A549 (cell line): ENCODE measurements at regions not wholly inside any gene's neighbourhood (a gene's known extent, or its start where the extent isn't known, plus 50 kb on each side); places are given as distances from the start of the nearest gene placed in this dataset.

Source experiments
- ATAC-seq, 2 experiments: fragments of 200-7000 bp in 1 of 2; fragments of >200 bp in 1 of 2; cut with Nextera tagmentation in 1 of 2; cut with Tn5 transposase in 1 of 2; 3 replicates each; pipeline versions ENCODE4 v1.8.0 to v1.9.1; 2018 to 2020; ENCODE audit warnings: mild to moderate bottlenecking in 1 of 2, moderate library complexity in 1 of 2
- CTCF ChIA-PET: fragments of 300-600 bp; sonication (Branson Sonifier 250); formaldehyde crosslinking; extraction: SDS; loops from one replicate; lab custom pipeline; 2021; ENCODE audit warnings: antibody characterized with exemption, inconsistent platforms; lab: Yijun Ruan, JAX
- POLR2A ChIA-PET: fragments of 350-600 bp; formaldehyde crosslinking; extraction: SDS; loops from one replicate; lab custom pipeline; 2021; ENCODE audit warnings: antibody characterized with exemption, inconsistent platforms; lab: Yijun Ruan, JAX
- DNase-seq, 2 experiments: peaks; one replicate each; pipeline versions ENCODE4 v3.0.0 to v3.0.0-alpha.2; 2011 to 2016; ENCODE audit warnings: low read depth in 1 of 2, low spot score in 1 of 2
- FAIRE-seq: peaks from 2 replicates; lab custom pipeline; 2011; peaks lifted over from hg19 to GRCh38; lab: Jason Lieb, UNC
- H3K27ac ChIP-seq, 2 experiments: fragments of >200 bp; sonication (Bioruptor Twin); formaldehyde crosslinking; 3 replicates each; pipeline ENCODE4 v1.5.1; 2016 to 2017
- H3K4me1 ChIP-seq: fragments of >200 bp; sonication (Bioruptor Twin); formaldehyde crosslinking; 3 replicates; pipeline ENCODE4 v1.6.1; 2016
- H3K4me2 ChIP-seq: fragments of >200 bp; sonication (Bioruptor Twin); formaldehyde crosslinking; 3 replicates; pipeline ENCODE4 v1.6.1; 2016
- H3K4me3 ChIP-seq: fragments of >200 bp; sonication (Bioruptor Twin); formaldehyde crosslinking; 3 replicates; pipeline ENCODE4 v1.5.1; 2016
- H3K9me3 ChIP-seq: fragments of >200 bp; sonication (Bioruptor Twin); formaldehyde crosslinking; 3 replicates; pipeline ENCODE4 v1.6.1; 2016
- CBX8 ChIP-seq: fragments of 200-600 bp; sonication (generic); IDR thresholded peaks from 2 replicates; pipeline ENCODE4 v1.6.1; 2016
- CHD2 ChIP-seq: fragments of 150-350 bp; IDR thresholded peaks from 2 replicates; pipeline ENCODE4 v1.6.1; 2014; ENCODE audit warnings: low read length; ENCODE audit not compliant: partially characterized antibody
- EP300 ChIP-seq, 2 experiments: fragments of >200 bp; sonication (Bioruptor Twin); formaldehyde crosslinking; IDR thresholded peaks; 2 replicates in 1 of 2; 3 replicates in 1 of 2; pipeline ENCODE4 v1.6.1; 2016 to 2017
- ESRRA ChIP-seq: fragments of 150-350 bp; IDR thresholded peaks from 2 replicates; pipeline ENCODE4 v1.6.1; 2014; ENCODE audit warnings: mild to moderate bottlenecking, low read length, borderline replicate concordance
- FOSB ChIP-seq: fragments of 250-450 bp; sonication (Bioruptor Pico); IDR thresholded peaks from 2 replicates; pipeline ENCODE4 v1.5.0; 2020; ENCODE audit warnings: mild to moderate bottlenecking, moderate library complexity
- HOXA7 ChIP-seq: fragments of 250-450 bp; sonication (Bioruptor Pico); IDR thresholded peaks from 2 replicates; pipeline ENCODE4 v1.5.0; 2020; ENCODE audit warnings: mild to moderate bottlenecking, moderate library complexity
- HOXB5 ChIP-seq: fragments of 250-450 bp; sonication (Bioruptor Pico); IDR thresholded peaks from 2 replicates; pipeline ENCODE4 v1.5.0; 2020; ENCODE audit warnings: mild to moderate bottlenecking, moderate library complexity
- JUNB ChIP-seq: fragments of >200 bp; sonication (Bioruptor Twin); formaldehyde crosslinking; IDR thresholded peaks from 2 replicates; pipeline ENCODE4 v1.6.1; 2016
- MYC ChIP-seq: IDR thresholded peaks from 2 replicates; pipeline ENCODE4 v1.6.1; 2012; ENCODE audit warnings: mild to moderate bottlenecking, inconsistent platforms, low read length, improper control_type of control experiment, borderline replicate concordance
- NFE2L2 ChIP-seq: fragments of 150-350 bp; conservative IDR thresholded peaks from 2 replicates; pipeline ENCODE4 v1.6.1; 2014; ENCODE audit warnings: low read length
- NPAS2 ChIP-seq: fragments of 250-450 bp; sonication (Bioruptor Pico); IDR thresholded peaks from 2 replicates; pipeline ENCODE4 v1.8.0; 2022; ENCODE audit warnings: mild to moderate bottlenecking, moderate library complexity, borderline replicate concordance
- NR3C1 ChIP-seq: fragments of >200 bp; sonication (Bioruptor Twin); formaldehyde crosslinking; IDR thresholded peaks from 3 replicates; pipeline ENCODE4 v1.6.1; 2017
- POLR2A ChIP-seq: IDR thresholded peaks from 2 replicates; pipeline ENCODE4 v1.6.1; 2012; ENCODE audit warnings: mild to moderate bottlenecking, low read length
- POLR2AphosphoS2 ChIP-seq: conservative IDR thresholded peaks from 2 replicates; pipeline ENCODE4 v1.6.1; 2012; ENCODE audit warnings: low read length, improper control_type of control experiment, inconsistent platforms
- RAD21 ChIP-seq, 2 experiments: fragments of >200 bp in 1 of 2; sonication (Bioruptor Twin) in 1 of 2; formaldehyde crosslinking in 1 of 2; IDR thresholded peaks in 1 of 2; conservative IDR thresholded peaks in 1 of 2; 2 replicates in 1 of 2; 3 replicates in 1 of 2; pipeline ENCODE4 v1.6.1; 2012 to 2018; ENCODE audit warnings: inconsistent platforms in 1 of 2
- RARB ChIP-seq: fragments of 250-450 bp; sonication (Bioruptor Pico); IDR thresholded peaks from 2 replicates; pipeline ENCODE4 v1.8.0; 2021; ENCODE audit warnings: mild to moderate bottlenecking, moderate library complexity
- RCOR1 ChIP-seq: fragments of 150-350 bp; IDR thresholded peaks from 2 replicates; pipeline ENCODE4 v1.6.1; 2014; ENCODE audit warnings: antibody characterized with exemption, low read length, low read depth
- RNF2 ChIP-seq: fragments of 200-600 bp; sonication (generic); IDR thresholded peaks from 2 replicates; pipeline ENCODE4 v1.6.1; 2016; ENCODE audit warnings: low read depth, mild to moderate bottlenecking, antibody characterized with exemption, moderate library complexity, borderline replicate concordance
- SREBF2 ChIP-seq: fragments of 450-650 bp; IDR thresholded peaks from 2 replicates; pipeline ENCODE4 v1.6.1; 2014; ENCODE audit warnings: mild to moderate bottlenecking, moderate library complexity
- TFCP2L1 ChIP-seq: fragments of 250-450 bp; sonication (Bioruptor Pico); IDR thresholded peaks from 2 replicates; pipeline ENCODE4 v1.5.0; 2021; ENCODE audit warnings: mild to moderate bottlenecking
- TP53 ChIP-seq: fragments of 250-450 bp; sonication (Bioruptor Pico); IDR thresholded peaks from 2 replicates; pipeline ENCODE4 v1.5.0; 2021; ENCODE audit warnings: mild to moderate bottlenecking, moderate library complexity
- ZC3H11A ChIP-seq: fragments of 450-650 bp; IDR thresholded peaks from 2 replicates; pipeline ENCODE4 v1.6.1; 2014; ENCODE audit warnings: antibody characterized with exemption, mild to moderate bottlenecking
- ZFP36 ChIP-seq: fragments of 450-650 bp; IDR thresholded peaks from 2 replicates; pipeline ENCODE4 v1.6.1; 2014; ENCODE audit warnings: borderline replicate concordance; ENCODE audit not compliant: partially characterized antibody
- WGBS: methylation state at CpG from one replicate; pipeline ENCODE4 v1.1.6; 2017; ENCODE audit errors: missing lambda C conversion rate; 5-methylcytosine and 5-hydroxymethylcytosine counted together
- TF ChIP-seq, protein P1 (sequence below): fragments of 200-600 bp; sonication (generic); IDR thresholded peaks from 2 replicates; pipeline ENCODE4 v1.6.1; 2016; ENCODE audit warnings: antibody characterized with exemption, mild to moderate bottlenecking, moderate library complexity
- TF ChIP-seq, protein P2 (sequence below): fragments of >200 bp; sonication (Bioruptor Twin); formaldehyde crosslinking; IDR thresholded peaks from 3 replicates; pipeline ENCODE4 v1.5.1; 2016
- TF ChIP-seq, protein P3 (sequence below): fragments of 250-450 bp; sonication (Bioruptor Pico); IDR thresholded peaks from 2 replicates; pipeline ENCODE4 v1.5.0; 2021; ENCODE audit warnings: mild to moderate bottlenecking, moderate library complexity, borderline replicate concordance
- TF ChIP-seq, protein P4 (sequence below): IDR thresholded peaks from 2 replicates; pipeline ENCODE4 v1.6.1; 2012; ENCODE audit warnings: low read depth, borderline replicate concordance
- TF ChIP-seq, protein P5 (sequence below): IDR thresholded peaks from 2 replicates; pipeline ENCODE4 v1.6.1; 2012
- TF ChIP-seq, protein P6 (sequence below): fragments of >200 bp; sonication (Bioruptor Twin); formaldehyde crosslinking; IDR thresholded peaks from 2 replicates; pipeline ENCODE4 v1.6.1; 2016
- TF ChIP-seq, protein P7 (sequence below): IDR thresholded peaks from 2 replicates; pipeline ENCODE4 v1.6.1; 2012

DNA sequence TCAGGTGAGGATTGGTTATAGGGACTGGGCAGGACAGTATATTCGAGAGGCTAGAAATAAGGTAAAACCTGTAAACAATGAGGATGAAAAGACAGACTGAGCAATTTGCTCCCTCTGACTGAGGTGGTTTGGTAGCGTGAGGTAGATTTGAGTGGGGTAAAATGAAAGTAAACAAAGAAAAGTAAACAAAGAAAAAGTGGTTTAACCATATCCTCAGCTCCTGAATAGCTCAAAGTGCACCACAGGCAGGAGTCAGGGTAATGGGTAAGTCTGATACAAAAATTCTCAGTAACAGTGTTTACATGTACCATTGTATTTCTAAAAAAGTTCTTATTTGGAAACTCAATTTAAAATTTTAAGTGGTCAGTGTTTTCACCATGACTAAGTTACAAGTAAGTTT lies 203.1 kb upstream of the ARRDC3 start:
- Histone ChIP-seq H3K9me3 (peaks cover 7% of the 10 kb centered on the region; the same call in 1 of the 3 replicates), H3K27ac (no peak overlapping the region), H3K4me1 (no peaks in the 10 kb centered on the region), H3K4me3 (no peak overlapping the region), H3K4me2 (no peak overlapping the region)
- no peak for DNase-seq
- ATAC-seq, result no peak
- POLR2A ChIA-PET, result no interaction called here
- FAIRE-seq, result no peak
- WGBS, result 31% methylated on average over 2 of the region's 2 CpGs
- TF ChIP-seq JUNB, result no peak
- TF ChIP-seq, protein P1, sequence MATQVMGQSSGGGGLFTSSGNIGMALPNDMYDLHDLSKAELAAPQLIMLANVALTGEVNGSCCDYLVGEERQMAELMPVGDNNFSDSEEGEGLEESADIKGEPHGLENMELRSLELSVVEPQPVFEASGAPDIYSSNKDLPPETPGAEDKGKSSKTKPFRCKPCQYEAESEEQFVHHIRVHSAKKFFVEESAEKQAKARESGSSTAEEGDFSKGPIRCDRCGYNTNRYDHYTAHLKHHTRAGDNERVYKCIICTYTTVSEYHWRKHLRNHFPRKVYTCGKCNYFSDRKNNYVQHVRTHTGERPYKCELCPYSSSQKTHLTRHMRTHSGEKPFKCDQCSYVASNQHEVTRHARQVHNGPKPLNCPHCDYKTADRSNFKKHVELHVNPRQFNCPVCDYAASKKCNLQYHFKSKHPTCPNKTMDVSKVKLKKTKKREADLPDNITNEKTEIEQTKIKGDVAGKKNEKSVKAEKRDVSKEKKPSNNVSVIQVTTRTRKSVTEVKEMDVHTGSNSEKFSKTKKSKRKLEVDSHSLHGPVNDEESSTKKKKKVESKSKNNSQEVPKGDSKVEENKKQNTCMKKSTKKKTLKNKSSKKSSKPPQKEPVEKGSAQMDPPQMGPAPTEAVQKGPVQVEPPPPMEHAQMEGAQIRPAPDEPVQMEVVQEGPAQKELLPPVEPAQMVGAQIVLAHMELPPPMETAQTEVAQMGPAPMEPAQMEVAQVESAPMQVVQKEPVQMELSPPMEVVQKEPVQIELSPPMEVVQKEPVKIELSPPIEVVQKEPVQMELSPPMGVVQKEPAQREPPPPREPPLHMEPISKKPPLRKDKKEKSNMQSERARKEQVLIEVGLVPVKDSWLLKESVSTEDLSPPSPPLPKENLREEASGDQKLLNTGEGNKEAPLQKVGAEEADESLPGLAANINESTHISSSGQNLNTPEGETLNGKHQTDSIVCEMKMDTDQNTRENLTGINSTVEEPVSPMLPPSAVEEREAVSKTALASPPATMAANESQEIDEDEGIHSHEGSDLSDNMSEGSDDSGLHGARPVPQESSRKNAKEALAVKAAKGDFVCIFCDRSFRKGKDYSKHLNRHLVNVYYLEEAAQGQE, result no peak
- no peak for TF ChIP-seq CHD2
- no peak for TF ChIP-seq SREBF2
- no peak for TF ChIP-seq RARB (CRISPR knock-in tag)
- no peak for TF ChIP-seq POLR2A
- no peak for TF ChIP-seq CBX8
- TF ChIP-seq, protein P2, sequence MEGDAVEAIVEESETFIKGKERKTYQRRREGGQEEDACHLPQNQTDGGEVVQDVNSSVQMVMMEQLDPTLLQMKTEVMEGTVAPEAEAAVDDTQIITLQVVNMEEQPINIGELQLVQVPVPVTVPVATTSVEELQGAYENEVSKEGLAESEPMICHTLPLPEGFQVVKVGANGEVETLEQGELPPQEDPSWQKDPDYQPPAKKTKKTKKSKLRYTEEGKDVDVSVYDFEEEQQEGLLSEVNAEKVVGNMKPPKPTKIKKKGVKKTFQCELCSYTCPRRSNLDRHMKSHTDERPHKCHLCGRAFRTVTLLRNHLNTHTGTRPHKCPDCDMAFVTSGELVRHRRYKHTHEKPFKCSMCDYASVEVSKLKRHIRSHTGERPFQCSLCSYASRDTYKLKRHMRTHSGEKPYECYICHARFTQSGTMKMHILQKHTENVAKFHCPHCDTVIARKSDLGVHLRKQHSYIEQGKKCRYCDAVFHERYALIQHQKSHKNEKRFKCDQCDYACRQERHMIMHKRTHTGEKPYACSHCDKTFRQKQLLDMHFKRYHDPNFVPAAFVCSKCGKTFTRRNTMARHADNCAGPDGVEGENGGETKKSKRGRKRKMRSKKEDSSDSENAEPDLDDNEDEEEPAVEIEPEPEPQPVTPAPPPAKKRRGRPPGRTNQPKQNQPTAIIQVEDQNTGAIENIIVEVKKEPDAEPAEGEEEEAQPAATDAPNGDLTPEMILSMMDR, result no peak
- no peak for TF ChIP-seq TP53 (CRISPR knock-in tag)
- TF ChIP-seq HOXB5, result no peak
- no peak for TF ChIP-seq HOXA7
- TF ChIP-seq RAD21 (conservative IDR thresholded peaks at IDR 0.05 in 1 of 2, IDR thresholded peaks at IDR 0.05 in 1 of 2), result no peak
- TF ChIP-seq NFE2L2, result no peak
- TF ChIP-seq, protein P3, sequence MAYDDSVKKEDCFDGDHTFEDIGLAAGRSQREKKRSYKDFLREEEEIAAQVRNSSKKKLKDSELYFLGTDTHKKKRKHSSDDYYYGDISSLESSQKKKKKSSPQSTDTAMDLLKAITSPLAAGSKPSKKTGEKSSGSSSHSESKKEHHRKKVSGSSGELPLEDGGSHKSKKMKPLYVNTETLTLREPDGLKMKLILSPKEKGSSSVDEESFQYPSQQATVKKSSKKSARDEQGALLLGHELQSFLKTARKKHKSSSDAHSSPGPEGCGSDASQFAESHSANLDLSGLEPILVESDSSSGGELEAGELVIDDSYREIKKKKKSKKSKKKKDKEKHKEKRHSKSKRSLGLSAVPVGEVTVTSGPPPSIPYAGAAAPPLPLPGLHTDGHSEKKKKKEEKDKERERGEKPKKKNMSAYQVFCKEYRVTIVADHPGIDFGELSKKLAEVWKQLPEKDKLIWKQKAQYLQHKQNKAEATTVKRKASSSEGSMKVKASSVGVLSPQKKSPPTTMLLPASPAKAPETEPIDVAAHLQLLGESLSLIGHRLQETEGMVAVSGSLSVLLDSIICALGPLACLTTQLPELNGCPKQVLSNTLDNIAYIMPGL, result no peak
- no peak for TF ChIP-seq MYC
- TF ChIP-seq RCOR1, result no peak
- TF ChIP-seq POLR2AphosphoS2, result no peak
- TF ChIP-seq NR3C1, result no peak
- TF ChIP-seq, protein P4, sequence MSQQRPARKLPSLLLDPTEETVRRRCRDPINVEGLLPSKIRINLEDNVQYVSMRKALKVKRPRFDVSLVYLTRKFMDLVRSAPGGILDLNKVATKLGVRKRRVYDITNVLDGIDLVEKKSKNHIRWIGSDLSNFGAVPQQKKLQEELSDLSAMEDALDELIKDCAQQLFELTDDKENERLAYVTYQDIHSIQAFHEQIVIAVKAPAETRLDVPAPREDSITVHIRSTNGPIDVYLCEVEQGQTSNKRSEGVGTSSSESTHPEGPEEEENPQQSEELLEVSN, result no peak
- CTCF ChIA-PET, result no interaction called here

DNA sequence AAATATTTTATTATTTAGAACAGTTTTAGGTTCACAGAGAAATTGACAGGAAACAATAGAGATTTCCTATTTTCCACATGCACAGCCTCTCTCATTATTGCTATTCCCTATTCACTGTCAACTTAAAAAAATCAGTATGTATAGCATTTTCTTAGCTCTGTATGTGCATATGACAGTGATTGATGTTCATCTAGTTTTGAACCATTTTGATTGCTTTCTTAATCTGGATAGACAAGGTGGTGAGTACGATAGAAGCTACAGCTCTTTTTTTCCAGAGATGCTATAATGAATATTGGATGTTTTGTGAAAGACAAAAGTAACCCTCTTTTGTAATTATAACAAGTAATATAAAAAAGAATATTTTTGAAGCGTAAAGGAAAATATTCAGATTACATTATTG lies 201.2 kb upstream of the ARRDC3 start:
- Histone ChIP-seq H3K9me3 (0 out of 3 replicates have a peak, but pooled peaks cover 1% of the 10 kb centered on the region), H3K4me3 (no peak overlapping the region)
- POLR2A ChIA-PET, result no interaction called here
- no peak for TF ChIP-seq EP300 (IDR thresholded peaks at IDR 0.05)
- TF ChIP-seq, protein P5, sequence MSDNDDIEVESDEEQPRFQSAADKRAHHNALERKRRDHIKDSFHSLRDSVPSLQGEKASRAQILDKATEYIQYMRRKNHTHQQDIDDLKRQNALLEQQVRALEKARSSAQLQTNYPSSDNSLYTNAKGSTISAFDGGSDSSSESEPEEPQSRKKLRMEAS, result no peak
- TF ChIP-seq ZFP36, result no peak
- TF ChIP-seq ESRRA, result no peak
- TF ChIP-seq TFCP2L1, result no peak
- TF ChIP-seq, protein P6, sequence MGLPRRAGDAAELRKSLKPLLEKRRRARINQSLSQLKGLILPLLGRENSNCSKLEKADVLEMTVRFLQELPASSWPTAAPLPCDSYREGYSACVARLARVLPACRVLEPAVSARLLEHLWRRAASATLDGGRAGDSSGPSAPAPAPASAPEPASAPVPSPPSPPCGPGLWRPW, result no peak
- no peak for TF ChIP-seq RCOR1
- no peak for TF ChIP-seq NPAS2 (CRISPR knock-in tag)
- TF ChIP-seq ZC3H11A, result no peak
- TF ChIP-seq, protein P7, sequence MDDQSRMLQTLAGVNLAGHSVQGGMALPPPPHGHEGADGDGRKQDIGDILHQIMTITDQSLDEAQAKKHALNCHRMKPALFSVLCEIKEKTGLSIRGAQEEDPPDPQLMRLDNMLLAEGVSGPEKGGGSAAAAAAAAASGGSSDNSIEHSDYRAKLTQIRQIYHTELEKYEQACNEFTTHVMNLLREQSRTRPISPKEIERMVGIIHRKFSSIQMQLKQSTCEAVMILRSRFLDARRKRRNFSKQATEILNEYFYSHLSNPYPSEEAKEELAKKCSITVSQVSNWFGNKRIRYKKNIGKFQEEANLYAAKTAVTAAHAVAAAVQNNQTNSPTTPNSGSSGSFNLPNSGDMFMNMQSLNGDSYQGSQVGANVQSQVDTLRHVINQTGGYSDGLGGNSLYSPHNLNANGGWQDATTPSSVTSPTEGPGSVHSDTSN, result no peak
- no peak for TF ChIP-seq CBX8
- no peak for TF ChIP-seq FOSB
- TF ChIP-seq RNF2, result no peak
- TF ChIP-seq, all 56 proteins: peak for 0
- DNase-seq (no peak), ATAC-seq (no peak), FAIRE-seq (no peak)
- CTCF ChIA-PET, result no interaction called here
- Histone ChIP-seq H3K4me2 (no peak overlapping the region), H3K27ac (no peak overlapping the region), H3K4me1 (no peaks in the 10 kb centered on the region)
- 40% methylated on average over 2 of the region's 2 CpGs for WGBS
